Glutamatergic neuron (in vitro differentiated cells): ENCODE measurements at regions not wholly inside any gene's neighbourhood (a gene's known extent, or its start where the extent isn't known, plus 50 kb on each side); places are given as distances from the start of the nearest gene placed in this dataset.

ENCODE experiments used
- DNase-seq: peaks from one replicate; pipeline ENCODE4 v3.0.0; 2022
- H3K27ac Mint-ChIP-seq: one replicate; pipeline ENCODE4 v1.8.0; 2020; ENCODE audit warnings: mild to moderate bottlenecking, mixed read lengths, inconsistent platforms; ENCODE audit not compliant: unreplicated experiment
- H3K27me3 Mint-ChIP-seq: one replicate; pipeline ENCODE4 v1.8.0; 2020; ENCODE audit warnings: mild to moderate bottlenecking, moderate library complexity, mixed read lengths, inconsistent platforms; ENCODE audit not compliant: unreplicated experiment
- H3K36me3 Mint-ChIP-seq: one replicate; pipeline ENCODE4 v1.8.0; 2020; ENCODE audit warnings: mild to moderate bottlenecking, mixed read lengths, inconsistent platforms; ENCODE audit not compliant: unreplicated experiment
- H3K4me1 Mint-ChIP-seq: one replicate; pipeline ENCODE4 v1.8.0; 2020; ENCODE audit warnings: mild to moderate bottlenecking, low read depth, mixed read lengths, inconsistent platforms; ENCODE audit not compliant: unreplicated experiment
- H3K4me3 Mint-ChIP-seq: one replicate; pipeline ENCODE4 v1.8.0; 2020; ENCODE audit warnings: mild to moderate bottlenecking, mixed read lengths, inconsistent platforms; ENCODE audit not compliant: unreplicated experiment
- H3K9me3 Mint-ChIP-seq: one replicate; pipeline ENCODE4 v1.8.0; 2020; ENCODE audit warnings: mild to moderate bottlenecking, moderate library complexity, mixed read lengths, inconsistent platforms; ENCODE audit not compliant: unreplicated experiment
- TF ChIP-seq, protein P1 (sequence below): fragments of 200-600 bp; sonication (generic); IDR thresholded peaks from one replicate; pipeline ENCODE4 v1.5.0; 2021; ENCODE audit not compliant: partially characterized antibody, unreplicated experiment

- H3K9me3 Mint-ChIP-seq, result peaks cover 2% of the 10 kb centered on the region
- TF ChIP-seq, protein P1, sequence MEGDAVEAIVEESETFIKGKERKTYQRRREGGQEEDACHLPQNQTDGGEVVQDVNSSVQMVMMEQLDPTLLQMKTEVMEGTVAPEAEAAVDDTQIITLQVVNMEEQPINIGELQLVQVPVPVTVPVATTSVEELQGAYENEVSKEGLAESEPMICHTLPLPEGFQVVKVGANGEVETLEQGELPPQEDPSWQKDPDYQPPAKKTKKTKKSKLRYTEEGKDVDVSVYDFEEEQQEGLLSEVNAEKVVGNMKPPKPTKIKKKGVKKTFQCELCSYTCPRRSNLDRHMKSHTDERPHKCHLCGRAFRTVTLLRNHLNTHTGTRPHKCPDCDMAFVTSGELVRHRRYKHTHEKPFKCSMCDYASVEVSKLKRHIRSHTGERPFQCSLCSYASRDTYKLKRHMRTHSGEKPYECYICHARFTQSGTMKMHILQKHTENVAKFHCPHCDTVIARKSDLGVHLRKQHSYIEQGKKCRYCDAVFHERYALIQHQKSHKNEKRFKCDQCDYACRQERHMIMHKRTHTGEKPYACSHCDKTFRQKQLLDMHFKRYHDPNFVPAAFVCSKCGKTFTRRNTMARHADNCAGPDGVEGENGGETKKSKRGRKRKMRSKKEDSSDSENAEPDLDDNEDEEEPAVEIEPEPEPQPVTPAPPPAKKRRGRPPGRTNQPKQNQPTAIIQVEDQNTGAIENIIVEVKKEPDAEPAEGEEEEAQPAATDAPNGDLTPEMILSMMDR, result no peak
- no peak overlapping the region for H3K4me3 Mint-ChIP-seq
- no peaks in the 10 kb centered on the region for H3K27me3 Mint-ChIP-seq
- no peaks in the 10 kb centered on the region for H3K4me1 Mint-ChIP-seq
- DNase-seq, result no peak
- no peak overlapping the region for H3K27ac Mint-ChIP-seq
- peaks cover 15% of the 10 kb centered on the region for H3K36me3 Mint-ChIP-seq
These were observed 113.9 kb upstream of the STMND1 start for GRCh38 chr6:16987996-16988395.

DNA sequence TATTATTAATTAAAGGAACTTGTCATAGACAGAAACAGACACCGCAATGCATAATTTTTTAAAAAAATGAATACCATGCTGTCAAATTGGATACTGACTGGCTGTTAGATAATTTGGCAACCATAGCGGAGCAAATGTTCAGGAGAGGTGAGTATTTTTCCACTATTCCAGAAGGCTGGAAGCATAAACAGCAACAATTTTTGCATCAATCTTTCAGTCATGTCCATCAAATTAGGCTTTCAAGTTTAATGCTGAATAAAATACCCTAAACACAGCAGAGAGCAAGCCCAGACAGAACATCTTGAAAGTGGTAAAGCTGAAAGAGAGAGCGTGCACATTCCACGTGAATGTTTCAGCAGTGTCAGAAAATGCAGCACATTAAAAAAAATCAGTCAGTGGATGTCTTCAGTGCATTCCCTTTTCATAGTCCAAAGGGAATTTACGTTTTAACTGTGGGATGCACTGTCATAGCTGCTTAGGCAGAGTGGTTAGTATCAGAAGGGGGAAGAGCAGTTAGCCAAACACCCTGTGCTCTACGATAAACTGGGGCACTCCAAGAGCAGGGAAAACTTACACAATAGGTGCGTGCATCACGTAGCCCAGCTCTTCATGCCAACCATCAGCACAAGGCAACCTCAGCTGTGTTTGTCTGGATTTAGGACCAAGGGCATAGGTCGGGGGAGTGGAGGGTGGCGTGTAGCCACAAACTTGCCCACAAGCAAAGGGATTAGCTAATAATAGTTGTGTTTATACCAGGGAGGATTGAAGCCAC lies 116.2 kb upstream of the STMND1 start:
- TF ChIP-seq, protein P1, result no peak
- no peaks in the 10 kb centered on the region for H3K4me1 Mint-ChIP-seq
- H3K9me3 Mint-ChIP-seq, result peaks cover 2% of the 10 kb centered on the region
- DNase-seq, result no peak
- no peak overlapping the region for H3K4me3 Mint-ChIP-seq
- no peaks in the 10 kb centered on the region for H3K27me3 Mint-ChIP-seq
- no peak overlapping the region for H3K27ac Mint-ChIP-seq
- H3K36me3 Mint-ChIP-seq, result peaks cover 11% of the 10 kb centered on the region

- Mint-ChIP-seq H3K27me3 (peaks cover 2% of the 10 kb centered on the region), H3K36me3 (peaks cover 5% of the 10 kb centered on the region), H3K9me3 (no peaks in the 10 kb centered on the region), H3K27ac (no peak overlapping the region), H3K4me3 (no peak overlapping the region), H3K4me1 (no peaks in the 10 kb centered on the region)
- TF ChIP-seq, protein P1, result no peak
- DNase-seq, result no peak
These were observed 119.0 kb upstream of the STMND1 start for GRCh38 chr6:16982807-16983206.

DNA sequence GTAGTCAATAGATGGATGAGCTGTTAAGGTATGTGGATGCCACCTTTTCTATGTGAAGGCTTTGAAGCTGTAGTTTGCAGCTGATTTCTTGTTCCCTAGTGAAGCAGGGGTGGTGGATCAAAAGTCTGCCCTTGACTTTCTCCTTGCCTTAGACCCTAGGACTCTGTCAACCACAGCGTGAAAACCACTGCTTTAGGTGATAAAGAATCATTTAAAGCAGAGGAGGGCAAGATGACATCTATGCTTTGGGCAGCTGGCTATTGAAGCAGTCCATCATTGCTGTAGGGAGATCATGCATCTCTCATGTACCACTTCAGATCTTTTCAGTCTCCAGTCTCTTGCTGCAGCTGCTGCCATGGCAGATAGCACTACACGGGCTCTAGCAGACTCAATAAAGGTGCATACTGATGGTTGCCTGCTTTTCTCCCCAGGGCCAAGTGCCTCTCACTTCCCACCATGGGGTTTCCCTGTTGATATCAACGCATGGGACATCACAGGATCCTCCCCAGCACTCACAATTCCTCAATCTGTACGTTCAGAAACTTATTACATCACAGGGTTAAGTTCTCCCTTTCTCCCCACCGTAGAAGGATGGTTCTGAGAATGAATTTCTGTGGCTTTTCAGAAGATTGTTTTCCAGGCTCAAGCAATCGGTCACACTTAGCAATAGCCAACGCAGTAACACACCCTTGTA lies 122.0 kb upstream of the STMND1 start:
- no peaks in the 10 kb centered on the region for H3K9me3 Mint-ChIP-seq

DNA sequence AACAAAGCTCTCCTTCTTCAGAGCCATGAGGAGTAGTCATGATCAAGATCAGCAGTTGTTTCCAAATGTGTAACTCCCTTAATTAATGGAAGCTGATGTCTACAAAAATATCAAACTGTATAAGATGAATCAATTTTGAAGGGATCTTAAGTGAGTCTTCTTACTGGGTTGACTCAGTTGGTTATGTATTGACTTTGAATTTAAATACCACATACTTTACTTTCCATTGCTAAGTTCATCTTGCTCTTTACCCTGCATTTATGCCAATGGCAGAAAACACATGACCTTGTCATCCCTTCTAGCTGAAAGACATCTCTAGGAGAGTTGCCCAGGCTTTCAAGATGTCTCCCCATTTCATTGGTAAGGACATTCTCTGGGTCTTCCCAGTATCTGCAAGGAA lies 123.2 kb upstream of the STMND1 start:
- peaks cover 2% of the 10 kb centered on the region for H3K27me3 Mint-ChIP-seq
- H3K27ac Mint-ChIP-seq, result no peak overlapping the region
- TF ChIP-seq, protein P1, result no peak
- H3K4me1 Mint-ChIP-seq, result no peaks in the 10 kb centered on the region
- no peak for DNase-seq
- H3K9me3 Mint-ChIP-seq, result no peaks in the 10 kb centered on the region
- peaks cover 5% of the 10 kb centered on the region for H3K36me3 Mint-ChIP-seq
- H3K4me3 Mint-ChIP-seq, result no peak overlapping the region

More for the DNA sequence above, 122.0 kb upstream of the STMND1 start:
- TF ChIP-seq, protein P1, result no peak
- Mint-ChIP-seq H3K36me3 (peaks cover 5% of the 10 kb centered on the region), H3K27me3 (peaks cover 2% of the 10 kb centered on the region), H3K4me1 (no peaks in the 10 kb centered on the region), H3K4me3 (no peak overlapping the region), H3K27ac (no peak overlapping the region)
- DNase-seq, result no peak
